Liver (tissue), 3 donors: ENCODE measurements at regions not wholly inside any gene's neighbourhood (a gene's known extent, or its start where the extent isn't known, plus 50 kb on each side); places are given as distances from the start of the nearest gene placed in this dataset.

ENCODE experiments used
- EGR1 ChIP-seq, 2 donors: IDR thresholded peaks; 2 replicates each; pipeline ENCODE4 v1.6.1; 2016 to 2018; ENCODE audit warnings: antibody characterized with exemption in 2 of 2, low read depth in 2 of 2
- FOXA1 ChIP-seq: IDR thresholded peaks from 2 replicates; pipeline ENCODE4 v1.6.1; 2016; ENCODE audit warnings: antibody characterized with exemption
- GABPA ChIP-seq, 2 donors: IDR thresholded peaks in 1 of 2; conservative IDR thresholded peaks in 1 of 2; 2 replicates each; pipeline ENCODE4 v1.6.1; 2016; ENCODE audit warnings: antibody characterized with exemption in 2 of 2, mild to moderate bottlenecking in 1 of 2, moderate library complexity in 1 of 2
- JUND ChIP-seq, 2 donors: IDR thresholded peaks; 2 replicates each; pipeline ENCODE4 v1.6.1; 2016; ENCODE audit warnings: antibody characterized with exemption in 2 of 2
- NR2F2 ChIP-seq: IDR thresholded peaks from 2 replicates; pipeline ENCODE4 v1.6.1; 2016; ENCODE audit warnings: antibody characterized with exemption
- RAD21 ChIP-seq, 2 donors: IDR thresholded peaks; 2 replicates each; pipeline ENCODE4 v1.6.1; 2016; ENCODE audit warnings: antibody characterized with exemption in 2 of 2, mild to moderate bottlenecking in 2 of 2
- RXRA ChIP-seq, 2 donors: IDR thresholded peaks; 2 replicates each; pipeline ENCODE4 v1.6.1; 2017 to 2018; ENCODE audit warnings: antibody characterized with exemption in 2 of 2, mild to moderate bottlenecking in 1 of 2
- SP1 ChIP-seq: IDR thresholded peaks from 2 replicates; pipeline ENCODE4 v1.6.1; 2018; ENCODE audit warnings: antibody characterized with exemption, mild to moderate bottlenecking
- TAF1 ChIP-seq: conservative IDR thresholded peaks from 2 replicates; pipeline ENCODE4 v1.6.1; 2016; ENCODE audit warnings: antibody characterized with exemption, mild to moderate bottlenecking
- YY1 ChIP-seq: IDR thresholded peaks from 2 replicates; pipeline ENCODE4 v1.6.1; 2016; ENCODE audit warnings: antibody characterized with exemption, mild to moderate bottlenecking
- TF ChIP-seq, protein P1 (sequence below): fragments of 150-350 bp; IDR thresholded peaks from 2 replicates; pipeline ENCODE4 v1.5.1; 2017; ENCODE audit warnings: improper control_type of control experiment, low read depth, low read length; ENCODE audit not compliant: missing input control
- TF ChIP-seq, protein P2 (sequence below): IDR thresholded peaks from 2 replicates; pipeline ENCODE4 v1.6.1; 2016; ENCODE audit warnings: antibody characterized with exemption, mild to moderate bottlenecking
- TF ChIP-seq, protein P3 (sequence below): IDR thresholded peaks from 2 replicates; pipeline ENCODE4 v1.6.1; 2016; ENCODE audit warnings: antibody characterized with exemption
- TF ChIP-seq, protein P4 (sequence below): IDR thresholded peaks from 2 replicates; pipeline ENCODE4 v1.6.1; 2016; ENCODE audit warnings: antibody characterized with exemption
- donor health status: healthy.
- donor health status: healthy.

DNA sequence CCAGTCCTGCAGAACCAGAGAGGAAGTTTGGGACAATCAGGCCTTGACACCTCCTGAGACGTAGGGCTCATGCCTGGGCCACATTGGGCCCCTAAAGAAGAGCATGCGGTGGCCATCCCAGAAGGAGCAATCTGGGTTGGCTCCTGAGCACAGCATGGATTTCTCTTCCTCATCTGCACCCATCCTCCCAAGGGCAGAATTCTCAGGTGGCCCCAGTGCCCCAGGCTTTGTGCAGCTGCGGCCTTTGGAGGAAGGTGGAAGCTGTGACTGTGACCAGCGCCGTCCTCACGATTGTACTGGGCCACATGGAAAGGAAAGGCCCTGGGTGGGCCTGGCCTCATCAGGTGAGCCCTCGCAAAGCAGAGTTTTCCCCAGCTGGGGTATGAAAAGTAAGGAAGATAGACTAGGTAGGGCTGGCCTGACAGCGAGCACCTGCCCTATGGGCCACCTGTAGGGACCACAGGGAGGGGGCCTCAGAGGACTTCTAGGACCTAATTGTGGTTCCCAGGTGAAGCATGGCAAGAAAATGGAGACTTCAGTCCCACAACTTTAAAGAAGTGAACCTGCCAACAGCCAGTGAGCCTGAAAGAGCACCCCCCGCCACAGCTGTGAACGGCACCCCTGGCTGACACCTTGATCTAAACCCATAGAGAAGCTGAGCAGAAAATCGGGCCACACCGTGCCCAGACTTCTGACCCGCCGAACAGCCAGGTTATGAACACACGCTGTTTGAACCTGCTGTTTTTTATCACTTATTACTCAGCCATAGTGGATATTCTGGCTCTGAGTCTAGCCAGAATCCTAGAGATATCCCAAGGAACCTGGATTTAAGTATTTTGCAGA is 164.1 kb downstream of the IRX2 start:
- TF ChIP-seq, protein P1, sequence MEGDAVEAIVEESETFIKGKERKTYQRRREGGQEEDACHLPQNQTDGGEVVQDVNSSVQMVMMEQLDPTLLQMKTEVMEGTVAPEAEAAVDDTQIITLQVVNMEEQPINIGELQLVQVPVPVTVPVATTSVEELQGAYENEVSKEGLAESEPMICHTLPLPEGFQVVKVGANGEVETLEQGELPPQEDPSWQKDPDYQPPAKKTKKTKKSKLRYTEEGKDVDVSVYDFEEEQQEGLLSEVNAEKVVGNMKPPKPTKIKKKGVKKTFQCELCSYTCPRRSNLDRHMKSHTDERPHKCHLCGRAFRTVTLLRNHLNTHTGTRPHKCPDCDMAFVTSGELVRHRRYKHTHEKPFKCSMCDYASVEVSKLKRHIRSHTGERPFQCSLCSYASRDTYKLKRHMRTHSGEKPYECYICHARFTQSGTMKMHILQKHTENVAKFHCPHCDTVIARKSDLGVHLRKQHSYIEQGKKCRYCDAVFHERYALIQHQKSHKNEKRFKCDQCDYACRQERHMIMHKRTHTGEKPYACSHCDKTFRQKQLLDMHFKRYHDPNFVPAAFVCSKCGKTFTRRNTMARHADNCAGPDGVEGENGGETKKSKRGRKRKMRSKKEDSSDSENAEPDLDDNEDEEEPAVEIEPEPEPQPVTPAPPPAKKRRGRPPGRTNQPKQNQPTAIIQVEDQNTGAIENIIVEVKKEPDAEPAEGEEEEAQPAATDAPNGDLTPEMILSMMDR: no peak
- TF ChIP-seq YY1: no peak
- TF ChIP-seq NR2F2: no peak
- no peak for TF ChIP-seq JUND (IDR thresholded peaks at IDR 0.05)
- no peak for TF ChIP-seq RXRA (IDR thresholded peaks at IDR 0.05)
- no peak for TF ChIP-seq GABPA (IDR thresholded peaks at IDR 0.05 in 1 of 2, conservative IDR thresholded peaks at IDR 0.05 in 1 of 2)
- TF ChIP-seq, protein P2, sequence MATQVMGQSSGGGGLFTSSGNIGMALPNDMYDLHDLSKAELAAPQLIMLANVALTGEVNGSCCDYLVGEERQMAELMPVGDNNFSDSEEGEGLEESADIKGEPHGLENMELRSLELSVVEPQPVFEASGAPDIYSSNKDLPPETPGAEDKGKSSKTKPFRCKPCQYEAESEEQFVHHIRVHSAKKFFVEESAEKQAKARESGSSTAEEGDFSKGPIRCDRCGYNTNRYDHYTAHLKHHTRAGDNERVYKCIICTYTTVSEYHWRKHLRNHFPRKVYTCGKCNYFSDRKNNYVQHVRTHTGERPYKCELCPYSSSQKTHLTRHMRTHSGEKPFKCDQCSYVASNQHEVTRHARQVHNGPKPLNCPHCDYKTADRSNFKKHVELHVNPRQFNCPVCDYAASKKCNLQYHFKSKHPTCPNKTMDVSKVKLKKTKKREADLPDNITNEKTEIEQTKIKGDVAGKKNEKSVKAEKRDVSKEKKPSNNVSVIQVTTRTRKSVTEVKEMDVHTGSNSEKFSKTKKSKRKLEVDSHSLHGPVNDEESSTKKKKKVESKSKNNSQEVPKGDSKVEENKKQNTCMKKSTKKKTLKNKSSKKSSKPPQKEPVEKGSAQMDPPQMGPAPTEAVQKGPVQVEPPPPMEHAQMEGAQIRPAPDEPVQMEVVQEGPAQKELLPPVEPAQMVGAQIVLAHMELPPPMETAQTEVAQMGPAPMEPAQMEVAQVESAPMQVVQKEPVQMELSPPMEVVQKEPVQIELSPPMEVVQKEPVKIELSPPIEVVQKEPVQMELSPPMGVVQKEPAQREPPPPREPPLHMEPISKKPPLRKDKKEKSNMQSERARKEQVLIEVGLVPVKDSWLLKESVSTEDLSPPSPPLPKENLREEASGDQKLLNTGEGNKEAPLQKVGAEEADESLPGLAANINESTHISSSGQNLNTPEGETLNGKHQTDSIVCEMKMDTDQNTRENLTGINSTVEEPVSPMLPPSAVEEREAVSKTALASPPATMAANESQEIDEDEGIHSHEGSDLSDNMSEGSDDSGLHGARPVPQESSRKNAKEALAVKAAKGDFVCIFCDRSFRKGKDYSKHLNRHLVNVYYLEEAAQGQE: no peak
- no peak for TF ChIP-seq FOXA1
- TF ChIP-seq, protein P3, sequence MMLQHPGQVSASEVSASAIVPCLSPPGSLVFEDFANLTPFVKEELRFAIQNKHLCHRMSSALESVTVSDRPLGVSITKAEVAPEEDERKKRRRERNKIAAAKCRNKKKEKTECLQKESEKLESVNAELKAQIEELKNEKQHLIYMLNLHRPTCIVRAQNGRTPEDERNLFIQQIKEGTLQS: no peak
- no peak for TF ChIP-seq RAD21 (IDR thresholded peaks at IDR 0.05)
- no peak for TF ChIP-seq TAF1
- no peak for TF ChIP-seq SP1
- TF ChIP-seq, protein P4, sequence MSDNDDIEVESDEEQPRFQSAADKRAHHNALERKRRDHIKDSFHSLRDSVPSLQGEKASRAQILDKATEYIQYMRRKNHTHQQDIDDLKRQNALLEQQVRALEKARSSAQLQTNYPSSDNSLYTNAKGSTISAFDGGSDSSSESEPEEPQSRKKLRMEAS: no peak
- no peak for TF ChIP-seq EGR1 (IDR thresholded peaks at IDR 0.05; ENCODE audit: low read depth in 2 of 2)
